DMS79 (cell line): ENCODE measurements at regions not wholly inside any gene's neighbourhood (a gene's known extent, or its start where the extent isn't known, plus 50 kb on each side); places are given as distances from the start of the nearest gene placed in this dataset.
"Not testable (repeated sequence)": the region's sequence is repeated elsewhere in the genome, so short reads cannot be mapped to it uniquely, and the experiment has no call there.

Experiments
- DNase-seq: peaks from one replicate; lab custom pipeline; 2025; lab: John Stamatoyannopoulos, UW

GRCh38 chr1:185434721-185435120 lies 117.7 kb upstream of the IVNS1ABP start:
- no peak for DNase-seq

- no peak for DNase-seq
Measured at GRCh38 chr1:185433667-185434066, 116.6 kb upstream of the IVNS1ABP start.

GRCh38 chr1:185432948-185433347 lies 115.9 kb upstream of the IVNS1ABP start:
- no peak for DNase-seq

- DNase-seq, result no peak
Measured at GRCh38 chr1:185431612-185432011, 114.6 kb upstream of the IVNS1ABP start.

GRCh38 chr1:185429668-185430067 lies 112.6 kb upstream of the IVNS1ABP start:
- DNase-seq, result not testable (repeated sequence)

- no peak for DNase-seq
Measured at GRCh38 chr1:185427776-185428175, 110.7 kb upstream of the IVNS1ABP start.

GRCh38 chr1:185427264-185427663 lies 110.2 kb upstream of the IVNS1ABP start:
- no peak for DNase-seq

- DNase-seq, result no peak
Measured at GRCh38 chr1:185426848-185427247, 109.8 kb upstream of the IVNS1ABP start.

GRCh38 chr1:185425163-185425562 lies 108.1 kb upstream of the IVNS1ABP start:
- no peak for DNase-seq

- DNase-seq, result no peak
Measured at GRCh38 chr1:185421485-185422107, 104.6 kb upstream of the IVNS1ABP start.

- DNase-seq, result no peak
Measured at GRCh38 chr1:185420588-185421081, 103.6 kb upstream of the IVNS1ABP start.

- no peak for DNase-seq
Measured at GRCh38 chr1:185419718-185420117, 102.7 kb upstream of the IVNS1ABP start.

- DNase-seq, result no peak
Measured at GRCh38 chr1:185418472-185418871, 101.4 kb upstream of the IVNS1ABP start.

- no peak for DNase-seq
Measured at GRCh38 chr1:185412385-185413087, 95.5 kb upstream of the IVNS1ABP start.

- DNase-seq, result no peak
Measured at GRCh38 chr1:185409763-185410528, 92.9 kb upstream of the IVNS1ABP start.

- DNase-seq, result no peak
Measured at GRCh38 chr1:185409345-185409744, 92.3 kb upstream of the IVNS1ABP start.

GRCh38 chr1:185408700-185409270 lies 91.7 kb upstream of the IVNS1ABP start:
- no peak for DNase-seq

- DNase-seq, result no peak
Measured at GRCh38 chr1:185406691-185407009, 89.6 kb upstream of the IVNS1ABP start.

GRCh38 chr1:185406006-185406690 lies 89.1 kb upstream of the IVNS1ABP start:
- DNase-seq, result no peak

GRCh38 chr1:185404907-185405568 lies 88.0 kb upstream of the IVNS1ABP start:
- DNase-seq, result no peak

GRCh38 chr1:185404291-185404690 lies 87.2 kb upstream of the IVNS1ABP start:
- no peak for DNase-seq

GRCh38 chr1:185402930-185403329 lies 85.9 kb upstream of the IVNS1ABP start:
- DNase-seq, result no peak
